ENCODE measurements at regions not wholly inside any gene's neighbourhood (a gene's known extent, or its start where the extent isn't known, plus 50 kb on each side); places are given as distances from the start of the nearest gene placed in this dataset.

DNA sequence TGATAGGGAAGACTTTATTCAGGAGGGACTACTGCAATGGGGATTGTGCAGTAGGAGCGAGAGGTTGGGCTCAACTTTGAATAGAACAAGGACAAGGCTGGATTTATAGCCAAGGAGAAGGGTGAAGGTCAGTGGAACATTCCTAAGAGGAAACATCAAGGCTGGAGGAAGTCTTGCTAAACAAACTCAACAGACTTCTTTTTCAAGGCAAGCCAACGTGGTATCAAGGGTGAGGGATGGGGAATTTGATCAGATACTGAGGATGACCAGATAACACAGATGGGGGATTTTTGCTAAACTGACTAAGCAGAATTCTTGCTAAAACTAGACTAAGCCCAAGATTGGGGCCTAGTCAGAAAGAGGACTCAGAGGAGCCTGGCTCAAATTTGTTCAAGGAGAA lies 107.3 kb downstream of the DUSP10 start:
- ChIA-PET CTCF (ENCODE audit: low intra/inter-chr PET ratio, low total read pairs) (no interaction called here), POLR2A (no interaction called here)
- no peaks in the 10 kb centered on the region for H3K9me3 ChIP-seq (ENCODE audit: low read length)
- H3K79me2 ChIP-seq (ENCODE audit: insufficient read depth, low read length), result no peaks in the 10 kb centered on the region
- no peak overlapping the region for H2AFZ ChIP-seq (ENCODE audit: low read length)
- BruUV-seq (replicated peaks), result no TSS peak
- in situ Hi-C loops (cut with HindIII; ENCODE audit: extremely low pct_ligation_motif_present, low pct_unique_long_range_greater_than_20kb) (no loop called here), intact Hi-C loops (cut with micrococcal nuclease; ENCODE audit: unreplicated experiment) (no loop called here)
- H4K20me1 ChIP-seq (ENCODE audit: insufficient read depth, low read length), result no peaks in the 10 kb centered on the region
- H3K9ac ChIP-seq (ENCODE audit: insufficient read depth, low read depth, low read length), result no peak overlapping the region
- WGBS (ENCODE audit: low lambda C conversion rate), result 2% methylated on average over 2 of the region's 2 CpGs
- no peaks in the 10 kb centered on the region for H3K36me3 ChIP-seq (replicated peaks in 1 of 2; ENCODE audit: control insufficient read depth in 1 of 2, insufficient read depth in 2 of 2, low read length in 2 of 2)
- no peaks in the 10 kb centered on the region for H3K27me3 ChIP-seq (ENCODE audit: control insufficient read depth in 1 of 2, insufficient read depth in 2 of 2, low read length in 2 of 2)
- DNase-seq (ENCODE audit: low spot score) (no peak), FAIRE-seq (no peak), ATAC-seq (no peak)
- TF ChIP-seq ZNF790 (CRISPR knock-in tag; IDR thresholded peaks at IDR 0.05; ENCODE audit: borderline replicate concordance) (no peak), HNRNPH1 (optimal IDR thresholded peaks at IDR 0.05; ENCODE audit: low read depth, low read length) (no peak), SP5 (CRISPR knock-in tag; IDR thresholded peaks at IDR 0.05; ENCODE audit: borderline replicate concordance, low read depth) (no peak), AFF4 (CRISPR knock-in tag; IDR thresholded peaks at IDR 0.05) (no peak), HNRNPLL (IDR thresholded peaks at IDR 0.05; ENCODE audit: low read depth, low read length, poor library complexity, severe bottlenecking) (no peak), RARA (CRISPR knock-in tag; IDR thresholded peaks at IDR 0.05) (no peak)
- H3K4me2 ChIP-seq (ENCODE audit: low read depth, low read length), result no peak overlapping the region
- H3K4me3 ChIP-seq (replicated peaks in 1 of 3; ENCODE audit: insufficient read depth in 1 of 3, low read depth in 2 of 3, low read length in 3 of 3), result no peak overlapping the region
- H3K4me1 ChIP-seq (ENCODE audit: insufficient read depth, low read length), result no peaks in the 10 kb centered on the region
- no peak overlapping the region for H3K27ac ChIP-seq (ENCODE audit: extremely low read length, insufficient read depth, low read length)

Measured in HepG2 (cell line).